ENCODE measurements at regions not wholly inside any gene's neighbourhood (a gene's known extent, or its start where the extent isn't known, plus 50 kb on each side); places are given as distances from the start of the nearest gene placed in this dataset.
"Not testable (repeated sequence)": the region's sequence is repeated elsewhere in the genome, so short reads cannot be mapped to it uniquely, and the experiment has no call there.

DNA sequence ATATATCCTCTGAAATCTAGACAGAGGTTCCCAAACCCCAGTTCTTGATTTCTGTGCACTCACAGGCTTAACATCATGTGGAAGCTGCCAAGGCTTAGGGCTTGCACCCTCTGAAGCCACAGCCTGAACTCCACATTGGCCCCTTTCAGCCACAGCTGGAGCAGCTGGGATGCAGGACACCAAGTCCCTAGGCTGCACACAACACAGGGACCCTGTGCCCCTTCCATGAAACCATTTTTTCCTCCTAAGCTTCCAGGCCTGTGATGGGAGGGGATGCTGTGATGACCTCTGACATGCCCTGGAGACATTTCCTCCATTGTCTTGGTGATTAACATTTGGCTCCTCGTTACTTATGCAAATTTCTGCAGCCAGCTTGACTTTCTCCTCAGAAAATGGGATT lies 127.8 kb downstream of the SUCLA2 start:
- H3K27me3 ChIP-seq (ENCODE audit: insufficient read depth, low read length); H3K4me2 ChIP-seq (ENCODE audit: insufficient read depth, insufficient read length, low read length); H2BK120ac ChIP-seq (ENCODE audit: low read depth, low read length, poor library complexity, severe bottlenecking); H3K56ac ChIP-seq (ENCODE audit: insufficient read length, low read depth, low read length); H4K20me1 ChIP-seq (ENCODE audit: control insufficient read depth, insufficient read depth, insufficient read length); H2BK20ac ChIP-seq (ENCODE audit: low read depth, low read length, poor library complexity, severe bottlenecking); H3K4me3 Mint-ChIP-seq; H2BK12ac ChIP-seq (ENCODE audit: insufficient read length, low read depth, low read length); H3K27ac Mint-ChIP-seq; H3K14ac ChIP-seq (ENCODE audit: insufficient read depth, low read length); H3T11ph ChIP-seq (ENCODE audit: low read length); H3K23me2 ChIP-seq (ENCODE audit: insufficient read length, low read depth, low read length, poor library complexity, severe bottlenecking); H3K4me1 Mint-ChIP-seq; H2BK15ac ChIP-seq (ENCODE audit: low read depth, low read length); H4K5ac ChIP-seq (ENCODE audit: insufficient read length, low read depth, low read length); H3K23ac ChIP-seq (ENCODE audit: insufficient read length, low read depth, low read length); H3K9ac ChIP-seq (ENCODE audit: extremely low read depth, insufficient read length, low read length); H2BK5ac ChIP-seq (ENCODE audit: insufficient read length, low read length); H3K18ac ChIP-seq (ENCODE audit: insufficient read length, low read depth, low read length); H4K91ac ChIP-seq (ENCODE audit: insufficient read length, low read depth, low read length); H3K4ac ChIP-seq (ENCODE audit: low read depth, low read length); DNase-seq; H3K79me1 ChIP-seq (ENCODE audit: insufficient read depth, low read depth, low read length, poor library complexity, severe bottlenecking); H3K27ac ChIP-seq (ENCODE audit: insufficient read length, low read depth, low read length); H2AFZ ChIP-seq (ENCODE audit: low read length); H3K4me1 ChIP-seq (ENCODE audit: insufficient read depth, low read length); H4K8ac ChIP-seq (replicated peaks; ENCODE audit: insufficient read length, low read depth, low read length); H2AK5ac ChIP-seq (ENCODE audit: insufficient read length, low read length); H3K27me3 Mint-ChIP-seq (ENCODE audit: low read depth); H3K79me2 ChIP-seq (ENCODE audit: insufficient read depth, low read length): not testable (repeated sequence)
- no CpG with 5 or more reads among the region's 1 CpG for WGBS (ENCODE audit: extremely low coverage, insufficient read length, low lambda C conversion rate)
- peaks cover 30 to 35% of the 10 kb centered on the region in 2 experiments for H3K9me3 Mint-ChIP-seq
- H3K36me3 Mint-ChIP-seq (ENCODE audit: insufficient read depth in 1 of 3, low read depth in 3 of 3), result peaks cover 8 to 29% (median 16%) of the 10 kb centered on the region in 3 experiments
- H3K9me3 ChIP-seq (ENCODE audit: control insufficient read depth, low read depth, low read length), result peaks cover 14% of the 10 kb centered on the region

Data from H9 (cell line).